Activated naive CD8-positive, alpha-beta T cell treated with anti-CD3 and anti-CD28 coated beads, Interleukin-2, amount 10 ng/mL, durations not matched to agents 7 days and 5 days (primary cell): ENCODE measurements at regions not wholly inside any gene's neighbourhood (a gene's known extent, or its start where the extent isn't known, plus 50 kb on each side); places are given as distances from the start of the nearest gene placed in this dataset.
"Not testable (repeated sequence)": the region's sequence is repeated elsewhere in the genome, so short reads cannot be mapped to it uniquely, and the experiment has no call there.

Experiments used
- ATAC-seq: fragments of 150-1000 bp; cut with Tn5 transposase; one replicate; pipeline ENCODE4 v1.10.0; 2021; ENCODE audit warnings: low read depth, moderate library complexity
- POLR2A ChIA-PET: fragments of 350-600 bp; sonication (Branson Sonifier 250); formaldehyde crosslinking; loops from one replicate; lab custom pipeline; 2021; ENCODE audit warnings: antibody characterized with exemption; lab: Charles Lee
- DNase-seq: peaks from one replicate; pipeline ENCODE4 v3.0.0; 2021
- H3K27ac Mint-ChIP-seq: one replicate; pipeline ENCODE4 v1.8.0; 2022; ENCODE audit warnings: mild to moderate bottlenecking, mixed read lengths
- H3K27me3 Mint-ChIP-seq: one replicate; pipeline ENCODE4 v1.8.0; 2022; ENCODE audit warnings: mild to moderate bottlenecking, moderate library complexity, mixed read lengths
- H3K36me3 Mint-ChIP-seq: one replicate; pipeline ENCODE4 v1.8.0; 2021; ENCODE audit warnings: mild to moderate bottlenecking, mixed read lengths
- H3K4me1 Mint-ChIP-seq: one replicate; pipeline ENCODE4 v1.8.0; 2021; ENCODE audit warnings: mixed read lengths
- H3K4me3 Mint-ChIP-seq: one replicate; pipeline ENCODE4 v1.8.0; 2022; ENCODE audit warnings: mild to moderate bottlenecking, moderate library complexity, mixed read lengths
- H3K9me3 Mint-ChIP-seq: one replicate; pipeline ENCODE4 v1.8.0; 2021; ENCODE audit warnings: mixed read lengths

GRCh38 chr6:103734016-103734415, 1125.7 kb downstream of the HACE1 start:
- no peak overlapping the region for H3K27ac Mint-ChIP-seq
- ATAC-seq (no peak), DNase-seq (no peak)
- peaks cover 3% of the 10 kb centered on the region for H3K9me3 Mint-ChIP-seq
- no peak overlapping the region for H3K4me3 Mint-ChIP-seq
- POLR2A ChIA-PET, result no interaction called here
- no peaks in the 10 kb centered on the region for H3K36me3 Mint-ChIP-seq
- no peaks in the 10 kb centered on the region for H3K4me1 Mint-ChIP-seq
- H3K27me3 Mint-ChIP-seq, result no peaks in the 10 kb centered on the region

GRCh38 chr6:103729658-103730057, 1130.1 kb downstream of the HACE1 start:
- H3K9me3 Mint-ChIP-seq, result no peaks in the 10 kb centered on the region
- ATAC-seq (no peak), DNase-seq (no peak)
- no peaks in the 10 kb centered on the region for H3K36me3 Mint-ChIP-seq
- POLR2A ChIA-PET, result no interaction called here
- H3K4me3 Mint-ChIP-seq, result no peak overlapping the region
- no peaks in the 10 kb centered on the region for H3K4me1 Mint-ChIP-seq
- no peak overlapping the region for H3K27ac Mint-ChIP-seq
- no peaks in the 10 kb centered on the region for H3K27me3 Mint-ChIP-seq

- H3K27ac Mint-ChIP-seq, result no peak overlapping the region
- H3K27me3 Mint-ChIP-seq, result no peaks in the 10 kb centered on the region
- no peaks in the 10 kb centered on the region for H3K4me1 Mint-ChIP-seq
- H3K36me3 Mint-ChIP-seq, result no peaks in the 10 kb centered on the region
- DNase-seq, result no peak
- POLR2A ChIA-PET, result no interaction called here
- no peaks in the 10 kb centered on the region for H3K9me3 Mint-ChIP-seq
- no peak overlapping the region for H3K4me3 Mint-ChIP-seq
- ATAC-seq, result no peak
Observed at GRCh38 chr6:103723438-103724322, 1136.0 kb downstream of the HACE1 start.

GRCh38 chr6:103722683-103723082, 1137.0 kb downstream of the HACE1 start:
- Mint-ChIP-seq H3K27ac (no peak overlapping the region), H3K36me3 (no peaks in the 10 kb centered on the region), H3K4me3 (no peak overlapping the region), H3K9me3 (no peaks in the 10 kb centered on the region), H3K27me3 (no peaks in the 10 kb centered on the region), H3K4me1 (no peaks in the 10 kb centered on the region)
- POLR2A ChIA-PET, result no interaction called here
- ATAC-seq (no peak), DNase-seq (no peak)

- Mint-ChIP-seq H3K36me3 (no peaks in the 10 kb centered on the region), H3K9me3 (no peaks in the 10 kb centered on the region), H3K27me3 (no peaks in the 10 kb centered on the region), H3K27ac (no peak overlapping the region), H3K4me1 (no peaks in the 10 kb centered on the region), H3K4me3 (no peak overlapping the region)
- no peak for ATAC-seq
- POLR2A ChIA-PET, result no interaction called here
- DNase-seq, result no peak
Observed at GRCh38 chr6:103721923-103722322, 1137.8 kb downstream of the HACE1 start.

GRCh38 chr6:103720393-103720792, 1139.3 kb downstream of the HACE1 start:
- Mint-ChIP-seq H3K36me3 (no peaks in the 10 kb centered on the region), H3K27me3 (no peaks in the 10 kb centered on the region), H3K9me3 (no peaks in the 10 kb centered on the region), H3K27ac (no peak overlapping the region), H3K4me1 (no peaks in the 10 kb centered on the region), H3K4me3 (no peak overlapping the region)
- DNase-seq, result no peak
- no peak for ATAC-seq
- POLR2A ChIA-PET, result no interaction called here

- no peak for ATAC-seq
- Mint-ChIP-seq H3K27me3 (no peaks in the 10 kb centered on the region), H3K27ac (no peak overlapping the region), H3K36me3 (no peaks in the 10 kb centered on the region), H3K9me3 (no peaks in the 10 kb centered on the region), H3K4me1 (no peaks in the 10 kb centered on the region), H3K4me3 (no peak overlapping the region)
- no peak for DNase-seq
- POLR2A ChIA-PET, result no interaction called here
Observed at GRCh38 chr6:103719545-103719944, 1140.2 kb downstream of the HACE1 start.

GRCh38 chr6:103715269-103715668, 1144.5 kb downstream of the HACE1 start:
- POLR2A ChIA-PET, result no interaction called here
- Mint-ChIP-seq H3K4me1 (no peaks in the 10 kb centered on the region), H3K27me3 (no peaks in the 10 kb centered on the region), H3K9me3 (no peaks in the 10 kb centered on the region), H3K4me3 (no peak overlapping the region), H3K36me3 (no peaks in the 10 kb centered on the region), H3K27ac (no peak overlapping the region)
- DNase-seq (no peak), ATAC-seq (no peak)

GRCh38 chr6:103709236-103709635, 1150.5 kb downstream of the HACE1 start:
- POLR2A ChIA-PET, H3K27ac Mint-ChIP-seq, H3K36me3 Mint-ChIP-seq, H3K9me3 Mint-ChIP-seq, ATAC-seq, H3K4me1 Mint-ChIP-seq, H3K4me3 Mint-ChIP-seq, H3K27me3 Mint-ChIP-seq, DNase-seq: not testable (repeated sequence)

- Mint-ChIP-seq H3K36me3 (no peaks in the 10 kb centered on the region), H3K27me3 (no peaks in the 10 kb centered on the region), H3K27ac (no peak overlapping the region), H3K4me1 (no peaks in the 10 kb centered on the region), H3K9me3 (no peaks in the 10 kb centered on the region), H3K4me3 (no peak overlapping the region)
- no peak for DNase-seq
- POLR2A ChIA-PET, result no interaction called here
- no peak for ATAC-seq
Observed at GRCh38 chr6:103707596-103708325, 1152.0 kb downstream of the HACE1 start.

GRCh38 chr6:103699769-103700168, 1160.0 kb downstream of the HACE1 start:
- DNase-seq, result no peak
- Mint-ChIP-seq H3K27me3 (no peaks in the 10 kb centered on the region), H3K36me3 (no peaks in the 10 kb centered on the region), H3K4me3 (no peak overlapping the region), H3K4me1 (no peaks in the 10 kb centered on the region), H3K9me3 (no peaks in the 10 kb centered on the region), H3K27ac (no peak overlapping the region)
- no peak for ATAC-seq
- POLR2A ChIA-PET, result no interaction called here

GRCh38 chr6:103687430-103687829, 1172.3 kb downstream of the HACE1 start:
- Mint-ChIP-seq H3K27ac (no peak overlapping the region), H3K4me3 (no peak overlapping the region), H3K9me3 (peaks cover 1% of the 10 kb centered on the region), H3K4me1 (no peaks in the 10 kb centered on the region), H3K27me3 (no peaks in the 10 kb centered on the region), H3K36me3 (no peaks in the 10 kb centered on the region)
- no peak for DNase-seq
- POLR2A ChIA-PET, result no interaction called here
- ATAC-seq, result no peak

GRCh38 chr6:103680116-103680515, 1179.6 kb downstream of the HACE1 start:
- Mint-ChIP-seq H3K9me3 (no peaks in the 10 kb centered on the region), H3K4me3 (no peak overlapping the region), H3K27me3 (no peaks in the 10 kb centered on the region), H3K4me1 (peaks cover 4% of the 10 kb centered on the region), H3K36me3 (no peaks in the 10 kb centered on the region), H3K27ac (no peak overlapping the region)
- ATAC-seq, result no peak
- no peak for DNase-seq
- POLR2A ChIA-PET, result no interaction called here

GRCh38 chr6:103677290-103677689, 1182.4 kb downstream of the HACE1 start:
- Mint-ChIP-seq H3K27me3 (peaks cover 2% of the 10 kb centered on the region), H3K4me1 (peaks cover 4% of the 10 kb centered on the region), H3K4me3 (no peak overlapping the region), H3K9me3 (no peaks in the 10 kb centered on the region), H3K36me3 (no peaks in the 10 kb centered on the region), H3K27ac (no peak overlapping the region)
- ATAC-seq, result no peak
- POLR2A ChIA-PET, result no interaction called here
- no peak for DNase-seq
